Panc1 (cell line): ENCODE measurements at regions not wholly inside any gene's neighbourhood (a gene's known extent, or its start where the extent isn't known, plus 50 kb on each side); places are given as distances from the start of the nearest gene placed in this dataset.

Experiments used
- ATAC-seq: fragments of 200-7000 bp; cut with Tn5 transposase; 2 replicates; pipeline ENCODE4 v1.9.1; 2020; ENCODE audit warnings: mild to moderate bottlenecking, moderate library complexity
- BruUV-seq: library from RNA; stranded (reverse); fragments of 400-500 nt; replicated peaks from 2 replicates; lab custom pipeline; 2021; lab: Mats Ljungman, UMichigan
- CTCF ChIA-PET: fragments of 300-600 bp; sonication (Branson Sonifier 250); formaldehyde crosslinking; loops from one replicate; lab custom pipeline; 2022; ENCODE audit warnings: antibody characterized with exemption; lab: Charles Lee
- POLR2A ChIA-PET: fragments of 300-600 bp; sonication (Branson Sonifier 250); formaldehyde crosslinking; loops from one replicate; lab custom pipeline; 2022; ENCODE audit warnings: antibody characterized with exemption; lab: Charles Lee
- DNase-seq: peaks from one replicate; pipeline ENCODE4 v3.0.0-alpha.2; 2010; ENCODE audit warnings: low read depth, low spot score
- H3K27ac ChIP-seq: 2 replicates; pipeline ENCODE4 v1.5.1; 2011; ENCODE audit warnings: mild to moderate bottlenecking, low read length, inconsistent platforms
- H3K27me3 ChIP-seq: fragments of 200-500 bp; sonication (Bioruptor generic); 2 replicates; pipeline ENCODE4 v1.6.0; 2014; ENCODE audit warnings: low read length, inconsistent platforms; ENCODE audit not compliant: control insufficient read depth, insufficient read depth
- H3K36me3 ChIP-seq: fragments of 200-500 bp; sonication (Bioruptor generic); 2 replicates; pipeline ENCODE4 v1.5.1; 2014; ENCODE audit warnings: inconsistent platforms, mild to moderate bottlenecking, low read length, moderate library complexity; ENCODE audit not compliant: control insufficient read depth, insufficient read depth
- H3K4me1 ChIP-seq: 2 replicates; pipeline ENCODE4 v1.5.1; 2011; ENCODE audit warnings: inconsistent platforms, mild to moderate bottlenecking, low read length, moderate library complexity; ENCODE audit not compliant: control insufficient read depth, insufficient read depth
- H3K4me3 ChIP-seq, 2 experiments: 2 replicates each; pipeline ENCODE4 v1.5.1; 2011 to 2012; ENCODE audit warnings: low read depth in 2 of 2, low read length in 2 of 2, mild to moderate bottlenecking in 2 of 2, inconsistent platforms in 1 of 2, moderate library complexity in 1 of 2
- H3K9me3 ChIP-seq: fragments of 200-500 bp; sonication (Bioruptor generic); 2 replicates; pipeline ENCODE4 v1.5.1; 2014; ENCODE audit warnings: low read depth, mild to moderate bottlenecking, inconsistent platforms, low read length, moderate library complexity; ENCODE audit not compliant: control insufficient read depth, insufficient read depth
- POLR2AphosphoS5 ChIP-seq: IDR thresholded peaks from 2 replicates; pipeline ENCODE4 v1.6.1; 2012; ENCODE audit warnings: mild to moderate bottlenecking, low read depth, low read length, moderate library complexity
- SIN3A ChIP-seq: IDR thresholded peaks from 2 replicates; pipeline ENCODE4 v1.6.1; 2012; ENCODE audit warnings: low read depth, mild to moderate bottlenecking, low read length, moderate library complexity, borderline replicate concordance; ENCODE audit not compliant: insufficient read depth
- TCF7L2 ChIP-seq: IDR thresholded peaks from 2 replicates; pipeline ENCODE4 v1.6.1; 2011; ENCODE audit warnings: mild to moderate bottlenecking, low read depth, low read length, inconsistent platforms
- in situ Hi-C: cut with HindIII; loops from 2 replicates; pipeline ENCODE4 v1.10.0; 2016; ENCODE audit warnings: low sequenced_read_pairs, low pct_unique_long_range_greater_than_20kb
- intact Hi-C: fragments of 100-400 bp; cut with micrococcal nuclease; formaldehyde crosslinking; loops from one replicate; pipeline ENCODE4 v1.10.0; 2022; ENCODE audit not compliant: unreplicated experiment
- TF ChIP-seq, protein P1 (sequence below), 2 experiments: IDR thresholded peaks; 2 replicates each; pipeline ENCODE4 v1.6.1; 2011 to 2012; ENCODE audit warnings: low read depth in 2 of 2, control low read depth in 1 of 2, low read length in 1 of 2, mild to moderate bottlenecking in 1 of 2, moderate library complexity in 1 of 2; ENCODE audit not compliant: insufficient read depth in 1 of 2
- TF ChIP-seq, protein P2 (sequence below): fragments of 450-650 bp; IDR thresholded peaks from 2 replicates; pipeline ENCODE4 v1.5.1; 2017; ENCODE audit warnings: mild to moderate bottlenecking

GRCh38 chr15:91703274-91703673 is 150.2 kb upstream of the SLCO3A1 start:
- DNase-seq: no peak
- intact Hi-C loops (loop anchor here (10.0 kb wide), 1 partner anchor 382 kb away; no protein-coding TSS in a partner anchor), in situ Hi-C loops (no loop called here)
- BruUV-seq: no TSS peak
- Histone ChIP-seq H3K27me3 (no peaks in the 10 kb centered on the region; the same call in 1 of the 2 replicates), H3K4me3 (no peak overlapping the region), H3K9me3 (no peaks in the 10 kb centered on the region), H3K4me1 (no peaks in the 10 kb centered on the region), H3K36me3 (no peaks in the 10 kb centered on the region), H3K27ac (no peak overlapping the region)
- TF ChIP-seq POLR2AphosphoS5 (no peak), TCF7L2 (no peak), SIN3A (no peak)
- TF ChIP-seq, protein P1, sequence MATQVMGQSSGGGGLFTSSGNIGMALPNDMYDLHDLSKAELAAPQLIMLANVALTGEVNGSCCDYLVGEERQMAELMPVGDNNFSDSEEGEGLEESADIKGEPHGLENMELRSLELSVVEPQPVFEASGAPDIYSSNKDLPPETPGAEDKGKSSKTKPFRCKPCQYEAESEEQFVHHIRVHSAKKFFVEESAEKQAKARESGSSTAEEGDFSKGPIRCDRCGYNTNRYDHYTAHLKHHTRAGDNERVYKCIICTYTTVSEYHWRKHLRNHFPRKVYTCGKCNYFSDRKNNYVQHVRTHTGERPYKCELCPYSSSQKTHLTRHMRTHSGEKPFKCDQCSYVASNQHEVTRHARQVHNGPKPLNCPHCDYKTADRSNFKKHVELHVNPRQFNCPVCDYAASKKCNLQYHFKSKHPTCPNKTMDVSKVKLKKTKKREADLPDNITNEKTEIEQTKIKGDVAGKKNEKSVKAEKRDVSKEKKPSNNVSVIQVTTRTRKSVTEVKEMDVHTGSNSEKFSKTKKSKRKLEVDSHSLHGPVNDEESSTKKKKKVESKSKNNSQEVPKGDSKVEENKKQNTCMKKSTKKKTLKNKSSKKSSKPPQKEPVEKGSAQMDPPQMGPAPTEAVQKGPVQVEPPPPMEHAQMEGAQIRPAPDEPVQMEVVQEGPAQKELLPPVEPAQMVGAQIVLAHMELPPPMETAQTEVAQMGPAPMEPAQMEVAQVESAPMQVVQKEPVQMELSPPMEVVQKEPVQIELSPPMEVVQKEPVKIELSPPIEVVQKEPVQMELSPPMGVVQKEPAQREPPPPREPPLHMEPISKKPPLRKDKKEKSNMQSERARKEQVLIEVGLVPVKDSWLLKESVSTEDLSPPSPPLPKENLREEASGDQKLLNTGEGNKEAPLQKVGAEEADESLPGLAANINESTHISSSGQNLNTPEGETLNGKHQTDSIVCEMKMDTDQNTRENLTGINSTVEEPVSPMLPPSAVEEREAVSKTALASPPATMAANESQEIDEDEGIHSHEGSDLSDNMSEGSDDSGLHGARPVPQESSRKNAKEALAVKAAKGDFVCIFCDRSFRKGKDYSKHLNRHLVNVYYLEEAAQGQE (IDR thresholded peaks at IDR 0.05; ENCODE audit: insufficient read depth in 1 of 2, low read depth in 2 of 2, low read length in 1 of 2): no peak
- TF ChIP-seq, protein P2, sequence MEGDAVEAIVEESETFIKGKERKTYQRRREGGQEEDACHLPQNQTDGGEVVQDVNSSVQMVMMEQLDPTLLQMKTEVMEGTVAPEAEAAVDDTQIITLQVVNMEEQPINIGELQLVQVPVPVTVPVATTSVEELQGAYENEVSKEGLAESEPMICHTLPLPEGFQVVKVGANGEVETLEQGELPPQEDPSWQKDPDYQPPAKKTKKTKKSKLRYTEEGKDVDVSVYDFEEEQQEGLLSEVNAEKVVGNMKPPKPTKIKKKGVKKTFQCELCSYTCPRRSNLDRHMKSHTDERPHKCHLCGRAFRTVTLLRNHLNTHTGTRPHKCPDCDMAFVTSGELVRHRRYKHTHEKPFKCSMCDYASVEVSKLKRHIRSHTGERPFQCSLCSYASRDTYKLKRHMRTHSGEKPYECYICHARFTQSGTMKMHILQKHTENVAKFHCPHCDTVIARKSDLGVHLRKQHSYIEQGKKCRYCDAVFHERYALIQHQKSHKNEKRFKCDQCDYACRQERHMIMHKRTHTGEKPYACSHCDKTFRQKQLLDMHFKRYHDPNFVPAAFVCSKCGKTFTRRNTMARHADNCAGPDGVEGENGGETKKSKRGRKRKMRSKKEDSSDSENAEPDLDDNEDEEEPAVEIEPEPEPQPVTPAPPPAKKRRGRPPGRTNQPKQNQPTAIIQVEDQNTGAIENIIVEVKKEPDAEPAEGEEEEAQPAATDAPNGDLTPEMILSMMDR: no peak
- POLR2A ChIA-PET: no interaction called here
- CTCF ChIA-PET: no interaction called here
- no peak for ATAC-seq

DNA sequence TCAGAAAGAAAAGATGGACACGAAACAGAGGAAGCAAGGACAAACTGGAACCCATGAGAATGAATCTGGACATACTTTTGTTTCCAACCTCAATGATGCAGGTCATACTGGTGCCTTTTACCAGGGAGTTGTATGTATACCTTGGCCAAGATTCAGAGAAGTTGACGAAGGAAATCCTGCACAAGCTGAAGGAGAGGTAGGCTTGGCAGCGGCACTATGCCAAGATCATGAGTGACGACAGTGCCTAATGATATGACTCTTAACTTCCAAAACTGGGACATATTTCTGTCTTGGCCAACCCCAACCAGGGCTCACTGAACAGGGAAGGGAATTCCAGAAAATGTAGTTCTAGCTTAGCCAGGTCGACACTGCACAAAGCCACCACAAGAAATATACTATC is 149.2 kb upstream of the SLCO3A1 start:
- H3K4me3 ChIP-seq: no peak overlapping the region
- no TSS peak for BruUV-seq
- CTCF ChIA-PET: no interaction called here
- no peaks in the 10 kb centered on the region for H3K36me3 ChIP-seq
- intact Hi-C loops: loop anchor here (10.0 kb wide), 1 partner anchor 380 kb away; no protein-coding TSS in a partner anchor
- H3K4me1 ChIP-seq: no peaks in the 10 kb centered on the region
- no peaks in the 10 kb centered on the region; the same call in 1 of the 2 replicates for H3K27me3 ChIP-seq
- in situ Hi-C loops: no loop called here
- H3K9me3 ChIP-seq: no peaks in the 10 kb centered on the region
- ATAC-seq: no peak
- DNase-seq: no peak
- POLR2A ChIA-PET: no interaction called here
- no peak for TF ChIP-seq SIN3A
- TF ChIP-seq, protein P2: no peak
- H3K27ac ChIP-seq: no peak overlapping the region
